GM12878 (cell line): ENCODE measurements at regions not wholly inside any gene's neighbourhood (a gene's known extent, or its start where the extent isn't known, plus 50 kb on each side); places are given as distances from the start of the nearest gene placed in this dataset.

ENCODE experiments used
- EP300 ChIP-seq, 2 experiments: fragments of 150-350 bp in 1 of 2; IDR thresholded peaks; 2 replicates each; pipeline ENCODE4 v1.6.1; 2011 to 2012; ENCODE audit warnings: low read depth in 2 of 2, low read length in 2 of 2, borderline replicate concordance in 1 of 2, improper control_type of control experiment in 1 of 2, inconsistent platforms in 1 of 2; ENCODE audit not compliant: control insufficient read depth in 1 of 2
- IRF4 ChIP-seq: IDR thresholded peaks from 2 replicates; pipeline ENCODE4 v1.6.1; 2011; ENCODE audit warnings: low read depth, low read length
- JUND ChIP-seq: IDR thresholded peaks from 2 replicates; pipeline ENCODE4 v1.6.1; 2012; ENCODE audit warnings: low read depth, mild to moderate bottlenecking, low read length, improper control_type of control experiment, moderate library complexity
- NFIC ChIP-seq: IDR thresholded peaks from 2 replicates; pipeline ENCODE4 v1.6.1; 2012; ENCODE audit warnings: low read depth, mild to moderate bottlenecking, inconsistent platforms, low read length, moderate library complexity
- NFXL1 ChIP-seq: fragments of 450-650 bp; IDR thresholded peaks from 2 replicates; pipeline ENCODE4 v1.6.1; 2017; ENCODE audit warnings: antibody characterized with exemption, mild to moderate bottlenecking, borderline replicate concordance
- POLR2A ChIP-seq: IDR thresholded peaks from 2 replicates; pipeline ENCODE4 v1.6.1; 2011; ENCODE audit warnings: low read depth, mild to moderate bottlenecking, low read length
- TCF3 ChIP-seq: IDR thresholded peaks from 2 replicates; pipeline ENCODE4 v1.6.1; 2012; ENCODE audit warnings: low read depth, mild to moderate bottlenecking, low read length, borderline replicate concordance; ENCODE audit not compliant: insufficient read depth
- TF ChIP-seq, protein P1 (sequence below): fragments of 450-650 bp; IDR thresholded peaks from 2 replicates; pipeline ENCODE4 v1.6.1; 2016; ENCODE audit warnings: mild to moderate bottlenecking, moderate library complexity, borderline replicate concordance
- TF ChIP-seq, protein P2 (sequence below), 3 experiments: IDR thresholded peaks in 2 of 3; conservative IDR thresholded peaks in 1 of 3; 2 replicates each; pipeline ENCODE4 v1.5.1; 2011; ENCODE audit warnings: low read depth in 3 of 3, low read length in 3 of 3, mild to moderate bottlenecking in 3 of 3, control low read depth in 2 of 3, moderate library complexity in 2 of 3, inconsistent platforms in 1 of 3, mixed read lengths in 1 of 3; ENCODE audit not compliant: control insufficient read depth in 2 of 3, insufficient read depth in 1 of 3; ENCODE audit errors: extremely low read depth in 1 of 3
- TF ChIP-seq, protein P3 (sequence below): fragments of 450-650 bp; IDR thresholded peaks from 2 replicates; pipeline ENCODE4 v1.6.1; 2017; ENCODE audit warnings: mild to moderate bottlenecking, moderate library complexity

DNA sequence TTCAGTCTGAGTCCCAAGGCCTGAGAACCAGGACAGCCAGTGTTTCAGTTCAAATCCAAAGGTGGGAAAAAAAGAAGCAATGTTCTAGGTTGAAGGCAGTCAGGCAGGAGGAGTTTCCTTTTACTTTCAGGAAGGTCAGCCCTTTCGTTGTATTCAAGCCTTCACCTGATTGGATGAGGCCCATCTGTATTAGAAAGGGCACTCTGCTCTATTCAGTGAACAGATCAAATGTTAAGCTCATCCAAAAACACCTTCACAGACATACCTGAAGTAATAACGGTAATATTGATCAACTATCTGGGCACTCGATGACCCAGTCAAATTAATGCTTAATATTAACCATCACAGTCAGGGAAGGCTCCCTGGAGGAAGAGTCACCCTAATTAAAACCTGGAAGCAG is 60.9 kb downstream of the IRX5 start:
- TF ChIP-seq NFXL1 (no peak), JUND (no peak), EP300 (IDR thresholded peaks at IDR 0.05; ENCODE audit: borderline replicate concordance in 1 of 2, control insufficient read depth in 1 of 2, low read depth in 2 of 2, low read length in 2 of 2) (no peak), NFIC (no peak), IRF4 (no peak), TCF3 (no peak), POLR2A (no peak)
- TF ChIP-seq, protein P1, sequence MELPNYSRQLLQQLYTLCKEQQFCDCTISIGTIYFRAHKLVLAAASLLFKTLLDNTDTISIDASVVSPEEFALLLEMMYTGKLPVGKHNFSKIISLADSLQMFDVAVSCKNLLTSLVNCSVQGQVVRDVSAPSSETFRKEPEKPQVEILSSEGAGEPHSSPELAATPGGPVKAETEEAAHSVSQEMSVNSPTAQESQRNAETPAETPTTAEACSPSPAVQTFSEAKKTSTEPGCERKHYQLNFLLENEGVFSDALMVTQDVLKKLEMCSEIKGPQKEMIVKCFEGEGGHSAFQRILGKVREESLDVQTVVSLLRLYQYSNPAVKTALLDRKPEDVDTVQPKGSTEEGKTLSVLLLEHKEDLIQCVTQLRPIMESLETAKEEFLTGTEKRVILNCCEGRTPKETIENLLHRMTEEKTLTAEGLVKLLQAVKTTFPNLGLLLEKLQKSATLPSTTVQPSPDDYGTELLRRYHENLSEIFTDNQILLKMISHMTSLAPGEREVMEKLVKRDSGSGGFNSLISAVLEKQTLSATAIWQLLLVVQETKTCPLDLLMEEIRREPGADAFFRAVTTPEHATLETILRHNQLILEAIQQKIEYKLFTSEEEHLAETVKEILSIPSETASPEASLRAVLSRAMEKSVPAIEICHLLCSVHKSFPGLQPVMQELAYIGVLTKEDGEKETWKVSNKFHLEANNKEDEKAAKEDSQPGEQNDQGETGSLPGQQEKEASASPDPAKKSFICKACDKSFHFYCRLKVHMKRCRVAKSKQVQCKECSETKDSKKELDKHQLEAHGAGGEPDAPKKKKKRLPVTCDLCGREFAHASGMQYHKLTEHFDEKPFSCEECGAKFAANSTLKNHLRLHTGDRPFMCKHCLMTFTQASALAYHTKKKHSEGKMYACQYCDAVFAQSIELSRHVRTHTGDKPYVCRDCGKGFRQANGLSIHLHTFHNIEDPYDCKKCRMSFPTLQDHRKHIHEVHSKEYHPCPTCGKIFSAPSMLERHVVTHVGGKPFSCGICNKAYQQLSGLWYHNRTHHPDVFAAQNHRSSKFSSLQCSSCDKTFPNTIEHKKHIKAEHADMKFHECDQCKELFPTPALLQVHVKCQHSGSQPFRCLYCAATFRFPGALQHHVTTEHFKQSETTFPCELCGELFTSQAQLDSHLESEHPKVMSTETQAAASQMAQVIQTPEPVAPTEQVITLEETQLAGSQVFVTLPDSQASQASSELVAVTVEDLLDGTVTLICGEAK: no peak
- TF ChIP-seq, protein P2, sequence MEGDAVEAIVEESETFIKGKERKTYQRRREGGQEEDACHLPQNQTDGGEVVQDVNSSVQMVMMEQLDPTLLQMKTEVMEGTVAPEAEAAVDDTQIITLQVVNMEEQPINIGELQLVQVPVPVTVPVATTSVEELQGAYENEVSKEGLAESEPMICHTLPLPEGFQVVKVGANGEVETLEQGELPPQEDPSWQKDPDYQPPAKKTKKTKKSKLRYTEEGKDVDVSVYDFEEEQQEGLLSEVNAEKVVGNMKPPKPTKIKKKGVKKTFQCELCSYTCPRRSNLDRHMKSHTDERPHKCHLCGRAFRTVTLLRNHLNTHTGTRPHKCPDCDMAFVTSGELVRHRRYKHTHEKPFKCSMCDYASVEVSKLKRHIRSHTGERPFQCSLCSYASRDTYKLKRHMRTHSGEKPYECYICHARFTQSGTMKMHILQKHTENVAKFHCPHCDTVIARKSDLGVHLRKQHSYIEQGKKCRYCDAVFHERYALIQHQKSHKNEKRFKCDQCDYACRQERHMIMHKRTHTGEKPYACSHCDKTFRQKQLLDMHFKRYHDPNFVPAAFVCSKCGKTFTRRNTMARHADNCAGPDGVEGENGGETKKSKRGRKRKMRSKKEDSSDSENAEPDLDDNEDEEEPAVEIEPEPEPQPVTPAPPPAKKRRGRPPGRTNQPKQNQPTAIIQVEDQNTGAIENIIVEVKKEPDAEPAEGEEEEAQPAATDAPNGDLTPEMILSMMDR (IDR thresholded peaks at IDR 0.05 in 2 of 3, conservative IDR thresholded peaks at IDR 0.05 in 1 of 3; ENCODE audit: control insufficient read depth in 2 of 3, extremely low read depth in 1 of 3, insufficient read depth in 1 of 3, low read depth in 3 of 3, low read length in 3 of 3): no peak
- TF ChIP-seq, protein P3, sequence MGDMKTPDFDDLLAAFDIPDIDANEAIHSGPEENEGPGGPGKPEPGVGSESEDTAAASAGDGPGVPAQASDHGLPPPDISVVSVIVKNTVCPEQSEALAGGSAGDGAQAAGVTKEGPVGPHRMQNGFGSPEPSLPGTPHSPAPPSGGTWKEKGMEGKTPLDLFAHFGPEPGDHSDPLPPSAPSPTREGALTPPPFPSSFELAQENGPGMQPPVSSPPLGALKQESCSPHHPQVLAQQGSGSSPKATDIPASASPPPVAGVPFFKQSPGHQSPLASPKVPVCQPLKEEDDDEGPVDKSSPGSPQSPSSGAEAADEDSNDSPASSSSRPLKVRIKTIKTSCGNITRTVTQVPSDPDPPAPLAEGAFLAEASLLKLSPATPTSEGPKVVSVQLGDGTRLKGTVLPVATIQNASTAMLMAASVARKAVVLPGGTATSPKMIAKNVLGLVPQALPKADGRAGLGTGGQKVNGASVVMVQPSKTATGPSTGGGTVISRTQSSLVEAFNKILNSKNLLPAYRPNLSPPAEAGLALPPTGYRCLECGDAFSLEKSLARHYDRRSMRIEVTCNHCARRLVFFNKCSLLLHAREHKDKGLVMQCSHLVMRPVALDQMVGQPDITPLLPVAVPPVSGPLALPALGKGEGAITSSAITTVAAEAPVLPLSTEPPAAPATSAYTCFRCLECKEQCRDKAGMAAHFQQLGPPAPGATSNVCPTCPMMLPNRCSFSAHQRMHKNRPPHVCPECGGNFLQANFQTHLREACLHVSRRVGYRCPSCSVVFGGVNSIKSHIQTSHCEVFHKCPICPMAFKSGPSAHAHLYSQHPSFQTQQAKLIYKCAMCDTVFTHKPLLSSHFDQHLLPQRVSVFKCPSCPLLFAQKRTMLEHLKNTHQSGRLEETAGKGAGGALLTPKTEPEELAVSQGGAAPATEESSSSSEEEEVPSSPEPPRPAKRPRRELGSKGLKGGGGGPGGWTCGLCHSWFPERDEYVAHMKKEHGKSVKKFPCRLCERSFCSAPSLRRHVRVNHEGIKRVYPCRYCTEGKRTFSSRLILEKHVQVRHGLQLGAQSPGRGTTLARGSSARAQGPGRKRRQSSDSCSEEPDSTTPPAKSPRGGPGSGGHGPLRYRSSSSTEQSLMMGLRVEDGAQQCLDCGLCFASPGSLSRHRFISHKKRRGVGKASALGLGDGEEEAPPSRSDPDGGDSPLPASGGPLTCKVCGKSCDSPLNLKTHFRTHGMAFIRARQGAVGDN: no peak
